SK-N-SH (cell line): ENCODE measurements at regions not wholly inside any gene's neighbourhood (a gene's known extent, or its start where the extent isn't known, plus 50 kb on each side); places are given as distances from the start of the nearest gene placed in this dataset.

Experiments
- CHD2 ChIP-seq: fragments of 150-350 bp; IDR thresholded peaks from 2 replicates; pipeline ENCODE4 v1.6.1; 2018; ENCODE audit warnings: low read length; ENCODE audit not compliant: partially characterized antibody
- CTCF ChIP-seq: fragments of 200-600 bp; sonication (generic); IDR thresholded peaks from 2 replicates; pipeline ENCODE4 v1.6.1; 2017; ENCODE audit warnings: antibody characterized with exemption, mild to moderate bottlenecking, moderate library complexity
- EP300 ChIP-seq, 2 experiments: IDR thresholded peaks; 2 replicates each; pipeline versions ENCODE4 v1.4.0 to v1.6.1; 2012; ENCODE audit warnings: borderline replicate concordance in 1 of 2, low read depth in 1 of 2, low read length in 1 of 2
- FOSL2 ChIP-seq: IDR thresholded peaks from 2 replicates; pipeline ENCODE4 v1.4.0; 2012; ENCODE audit warnings: low read depth, mild to moderate bottlenecking, moderate library complexity, borderline replicate concordance
- GABPA ChIP-seq: IDR thresholded peaks from 2 replicates; pipeline ENCODE4 v1.4.0; 2012; ENCODE audit warnings: low read depth, mild to moderate bottlenecking
- MXI1 ChIP-seq: IDR thresholded peaks from 2 replicates; pipeline ENCODE4 v1.6.1; 2012; ENCODE audit warnings: mild to moderate bottlenecking, low read depth, low read length, improper control_type of control experiment
- POLR2AphosphoS5 ChIP-seq: IDR thresholded peaks from 2 replicates; pipeline ENCODE4 v1.6.1; 2012; ENCODE audit warnings: low read depth, low read length
- RAD21 ChIP-seq: IDR thresholded peaks from 2 replicates; pipeline ENCODE4 v1.6.1; 2012; ENCODE audit warnings: mild to moderate bottlenecking, low read length
- RFX5 ChIP-seq: IDR thresholded peaks from 2 replicates; pipeline ENCODE4 v1.6.1; 2012; ENCODE audit warnings: mild to moderate bottlenecking, improper control_type of control experiment, low read length
- RXRA ChIP-seq: IDR thresholded peaks from 2 replicates; pipeline ENCODE4 v1.4.0; 2012; ENCODE audit warnings: low read depth, mild to moderate bottlenecking, borderline replicate concordance
- TCF12 ChIP-seq: IDR thresholded peaks from 2 replicates; pipeline ENCODE4 v1.4.0; 2012
- YY1 ChIP-seq: IDR thresholded peaks from 2 replicates; pipeline ENCODE4 v1.4.0; 2012; ENCODE audit warnings: low read depth, mild to moderate bottlenecking
- ZBTB33 ChIP-seq: IDR thresholded peaks from 2 replicates; pipeline ENCODE4 v1.4.0; 2012; ENCODE audit warnings: low read depth, borderline replicate concordance
- TF ChIP-seq, protein P1 (sequence below): IDR thresholded peaks from 2 replicates; pipeline ENCODE4 v1.4.0; 2012; ENCODE audit warnings: low read depth, borderline replicate concordance

GRCh38 chr2:235432741-235433520 lies 60.9 kb upstream of the AGAP1 start:
- TF ChIP-seq CTCF (no peak), ZBTB33 (no peak), FOSL2 (no peak), TCF12 (no peak), MXI1 (no peak), RAD21 (no peak), CHD2 (no peak), YY1 (no peak), RFX5 (no peak), POLR2AphosphoS5 (no peak), GABPA (no peak), RXRA (no peak), EP300 (IDR thresholded peaks at IDR 0.05; ENCODE audit: borderline replicate concordance in 1 of 2, low read depth in 1 of 2, low read length in 1 of 2) (no peak)
- TF ChIP-seq, protein P1, sequence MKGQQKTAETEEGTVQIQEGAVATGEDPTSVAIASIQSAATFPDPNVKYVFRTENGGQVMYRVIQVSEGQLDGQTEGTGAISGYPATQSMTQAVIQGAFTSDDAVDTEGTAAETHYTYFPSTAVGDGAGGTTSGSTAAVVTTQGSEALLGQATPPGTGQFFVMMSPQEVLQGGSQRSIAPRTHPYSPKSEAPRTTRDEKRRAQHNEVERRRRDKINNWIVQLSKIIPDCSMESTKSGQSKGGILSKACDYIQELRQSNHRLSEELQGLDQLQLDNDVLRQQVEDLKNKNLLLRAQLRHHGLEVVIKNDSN = no peak
